T-cell (primary cell): ENCODE measurements at regions not wholly inside any gene's neighbourhood (a gene's known extent, or its start where the extent isn't known, plus 50 kb on each side); places are given as distances from the start of the nearest gene placed in this dataset.
A peak's percentile ranks its signal among the peaks of the same experiment; 100 is the strongest.

Experiments used
- ATAC-seq, 4 experiments: fragments of 200-7000 bp in 3 of 4; fragments of 150-1000 bp in 1 of 4; cut with Tn5 transposase; replicated peaks in 1 of 4; 1 replicate in 3 of 4; 2 replicates in 1 of 4; pipeline ENCODE4 v1.10.0; 2021; ENCODE audit warnings: moderate library complexity in 3 of 4, mild to moderate bottlenecking in 2 of 4, moderate number of reproducible peaks in 1 of 4
- CTCF ChIA-PET, 2 donors: fragments of 300-600 bp; sonication (Branson Sonifier 250); formaldehyde crosslinking; loops; one replicate each; lab custom pipeline; 2022; ENCODE audit warnings: antibody characterized with exemption in 2 of 2; lab: Charles Lee
- POLR2A ChIA-PET, 2 donors: fragments of 300-600 bp; sonication (Branson Sonifier 250); formaldehyde crosslinking; loops; one replicate each; lab custom pipeline; 2022; ENCODE audit warnings: antibody characterized with exemption in 2 of 2; lab: Charles Lee
- DNase-seq, 35 experiments: peaks; one replicate each; pipeline versions ENCODE4 v3.0.0 to v3.0.0-alpha.2; 2013 to 2023
- H3K27ac ChIP-seq: one replicate; pipeline ENCODE4 v1.5.1; 2013; ENCODE audit warnings: low read length
- H3K27me3 ChIP-seq, 2 experiments: replicated peaks in 1 of 2; 1 replicate in 1 of 2; 2 replicates in 1 of 2; pipeline versions ENCODE4 v1.6.1 to v1.7.0; 2013; ENCODE audit warnings: low read length in 1 of 2, mixed read lengths in 1 of 2; ENCODE audit not compliant: control insufficient read depth in 2 of 2, insufficient read depth in 2 of 2; ENCODE audit errors: extremely low read depth in 1 of 2
- H3K36me3 ChIP-seq, 2 donors: 1 replicate in 1 of 2; 2 replicates in 1 of 2; pipeline versions ENCODE4 v1.6.1 to v1.7.0; 2013; ENCODE audit warnings: low read length in 1 of 2; ENCODE audit not compliant: control insufficient read depth in 2 of 2, insufficient read depth in 1 of 2; ENCODE audit errors: extremely low read depth in 1 of 2
- H3K4me1 ChIP-seq, 2 experiments: 1 replicate in 1 of 2; 2 replicates in 1 of 2; pipeline versions ENCODE4 v1.6.1 to v1.7.0; 2013; ENCODE audit warnings: low read length in 2 of 2, mixed read lengths in 1 of 2; ENCODE audit not compliant: insufficient read depth in 2 of 2, control insufficient read depth in 1 of 2; ENCODE audit errors: extremely low read depth in 1 of 2
- H3K4me3 ChIP-seq, 2 donors: 1 replicate in 1 of 2; 2 replicates in 1 of 2; pipeline versions ENCODE4 v1.5.1 to v1.7.0; 2013; ENCODE audit warnings: mild to moderate bottlenecking in 2 of 2, low read length in 1 of 2, moderate library complexity in 1 of 2; ENCODE audit not compliant: control insufficient read depth in 1 of 2; ENCODE audit errors: extremely low read depth in 1 of 2
- H3K9me3 ChIP-seq: 2 replicates; pipeline ENCODE4 v1.7.0; 2013
- H3K27ac Mint-ChIP-seq, 2 donors: one replicate each; pipeline ENCODE4 v1.8.0; 2020 to 2021; ENCODE audit warnings: mild to moderate bottlenecking in 2 of 2, mixed read lengths in 2 of 2
- H3K27me3 Mint-ChIP-seq, 2 donors: one replicate each; pipeline ENCODE4 v1.8.0; 2021 to 2022; ENCODE audit warnings: mixed read lengths in 2 of 2
- H3K36me3 Mint-ChIP-seq: one replicate; pipeline ENCODE4 v1.8.0; 2021; ENCODE audit warnings: mixed read lengths
- H3K4me1 Mint-ChIP-seq, 3 donors: one replicate each; pipeline ENCODE4 v1.8.0; 2020 to 2022; ENCODE audit warnings: mixed read lengths in 3 of 3, mild to moderate bottlenecking in 1 of 3
- H3K4me3 Mint-ChIP-seq, 3 donors: one replicate each; pipeline ENCODE4 v1.8.0; 2020 to 2022; ENCODE audit warnings: mild to moderate bottlenecking in 3 of 3, mixed read lengths in 3 of 3, moderate library complexity in 3 of 3
- H3K9me3 Mint-ChIP-seq, 3 donors: one replicate each; pipeline ENCODE4 v1.8.0; 2020 to 2022; ENCODE audit warnings: mixed read lengths in 3 of 3
- WGBS: methylation state at CpG from one replicate; pipeline ENCODE4 v1.1.5; 2013; ENCODE audit warnings: missing lambda C conversion rate; ENCODE audit not compliant: insufficient coverage; 5-methylcytosine and 5-hydroxymethylcytosine counted together

- no peak for ATAC-seq
- peak in 1 of 35 experiments; percentile 13 for DNase-seq
- Mint-ChIP-seq H3K27me3 (no peaks in the 10 kb centered on the region), H3K9me3 (no peaks in the 10 kb centered on the region), H3K4me1 (no peaks in the 10 kb centered on the region), H3K27ac (no peak overlapping the region), H3K4me3 (no peak overlapping the region), H3K36me3 (no peaks in the 10 kb centered on the region)
- ChIA-PET POLR2A (no interaction called here), CTCF (no interaction called here)
- WGBS: 87% methylated on average over 9 of the region's 9 CpGs
- H3K4me3 ChIP-seq: no peak overlapping the region
- H3K9me3 ChIP-seq: no peaks in the 10 kb centered on the region
- no peaks in the 10 kb centered on the region for H3K27me3 ChIP-seq
- H3K36me3 ChIP-seq: no peaks in the 10 kb centered on the region
- no peaks in the 10 kb centered on the region for H3K4me1 ChIP-seq
- no peak overlapping the region for H3K27ac ChIP-seq
Observed at GRCh38 chr2:101534149-101534611, 59.3 kb upstream of the RFX8 start.

GRCh38 chr2:101533561-101534148 lies 58.7 kb upstream of the RFX8 start:
- no peak overlapping the region for H3K4me3 Mint-ChIP-seq
- no peak overlapping the region for H3K27ac Mint-ChIP-seq
- Histone ChIP-seq H3K36me3 (no peaks in the 10 kb centered on the region), H3K4me3 (no peak overlapping the region), H3K27ac (no peak overlapping the region), H3K4me1 (no peaks in the 10 kb centered on the region), H3K9me3 (no peaks in the 10 kb centered on the region), H3K27me3 (no peaks in the 10 kb centered on the region)
- ChIA-PET POLR2A (no interaction called here), CTCF (no interaction called here)
- ATAC-seq: no peak
- WGBS: 90% methylated on average over 8 of the region's 10 CpGs
- no peaks in the 10 kb centered on the region for H3K36me3 Mint-ChIP-seq
- no peaks in the 10 kb centered on the region for H3K4me1 Mint-ChIP-seq
- H3K27me3 Mint-ChIP-seq: no peaks in the 10 kb centered on the region
- DNase-seq: no peak
- no peaks in the 10 kb centered on the region for H3K9me3 Mint-ChIP-seq

GRCh38 chr2:101528501-101528900 lies 53.6 kb upstream of the RFX8 start:
- no peaks in the 10 kb centered on the region for H3K36me3 ChIP-seq
- H3K27me3 ChIP-seq: no peaks in the 10 kb centered on the region
- ChIA-PET CTCF (no interaction called here), POLR2A (no interaction called here)
- Mint-ChIP-seq H3K9me3 (peaks cover 0 to 9% (median 0%) of the 10 kb centered on the region in 3 donors), H3K36me3 (no peaks in the 10 kb centered on the region), H3K27me3 (peaks cover 0 to 3% of the 10 kb centered on the region in 2 donors), H3K27ac (no peak overlapping the region), H3K4me3 (no peak overlapping the region), H3K4me1 (no peaks in the 10 kb centered on the region)
- H3K4me3 ChIP-seq: no peak overlapping the region
- H3K4me1 ChIP-seq: no peaks in the 10 kb centered on the region
- WGBS: 100% methylated on average over 2 of the region's 4 CpGs
- no peak overlapping the region for H3K27ac ChIP-seq
- no peaks in the 10 kb centered on the region for H3K9me3 ChIP-seq
- no peak for ATAC-seq
- no peak for DNase-seq

- Mint-ChIP-seq H3K27ac (no peak overlapping the region), H3K9me3 (peaks cover 0 to 9% (median 0%) of the 10 kb centered on the region in 3 donors), H3K4me1 (peaks cover 5 to 7% (median 6%) of the 10 kb centered on the region in 3 donors), H3K36me3 (no peaks in the 10 kb centered on the region), H3K4me3 (no peak overlapping the region), H3K27me3 (peaks cover 0 to 3% of the 10 kb centered on the region in 2 donors)
- ChIA-PET POLR2A (no interaction called here), CTCF (no interaction called here)
- ATAC-seq (no peak), DNase-seq (no peak)
- H3K27me3 ChIP-seq: peaks cover 0 to 2% of the 10 kb centered on the region in 2 experiments
- H3K27ac ChIP-seq: no peak overlapping the region
- no peaks in the 10 kb centered on the region for H3K9me3 ChIP-seq
- H3K4me1 ChIP-seq: no peaks in the 10 kb centered on the region
- no peak overlapping the region for H3K4me3 ChIP-seq
- WGBS: 83% methylated on average over 2 of the region's 6 CpGs
- H3K36me3 ChIP-seq: no peaks in the 10 kb centered on the region
Observed at GRCh38 chr2:101524806-101525430, 50.0 kb upstream of the RFX8 start.
